PC-3 (cell line): ENCODE measurements at regions not wholly inside any gene's neighbourhood (a gene's known extent, or its start where the extent isn't known, plus 50 kb on each side); places are given as distances from the start of the nearest gene placed in this dataset.

Experiments
- EZH2phosphoT487 ChIP-seq: fragments of 300-600 bp; sonication (generic); IDR thresholded peaks from 2 replicates; pipeline ENCODE4 v1.6.1; 2018; ENCODE audit warnings: mild to moderate bottlenecking, antibody characterized with exemption, low read length, borderline replicate concordance
- TF ChIP-seq, protein P1 (sequence below): fragments of 300-600 bp; sonication (generic); conservative IDR thresholded peaks from 2 replicates; pipeline ENCODE4 v1.5.1; 2017; ENCODE audit warnings: antibody characterized with exemption, low read depth, mild to moderate bottlenecking, low read length

DNA sequence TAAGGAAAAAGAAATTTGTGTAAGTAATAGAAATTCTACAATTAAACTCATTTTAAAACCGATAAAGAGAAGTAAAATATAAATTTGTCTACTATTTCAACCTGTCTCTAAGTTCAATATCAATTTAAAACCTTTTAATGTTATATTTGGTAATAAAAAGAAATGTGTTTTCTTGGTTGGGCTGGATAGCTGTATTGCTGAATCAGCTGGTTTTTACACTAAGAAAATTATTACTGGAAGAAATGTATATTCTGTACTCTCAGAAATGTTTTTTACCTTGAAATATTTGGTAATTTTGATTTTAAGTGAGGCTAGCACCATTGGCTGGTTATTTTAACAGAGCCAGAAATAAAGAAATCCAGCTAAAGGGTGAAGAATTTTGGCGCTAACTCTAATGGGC, 87.1 kb upstream of the CNTNAP4 start:
- TF ChIP-seq, protein P1, sequence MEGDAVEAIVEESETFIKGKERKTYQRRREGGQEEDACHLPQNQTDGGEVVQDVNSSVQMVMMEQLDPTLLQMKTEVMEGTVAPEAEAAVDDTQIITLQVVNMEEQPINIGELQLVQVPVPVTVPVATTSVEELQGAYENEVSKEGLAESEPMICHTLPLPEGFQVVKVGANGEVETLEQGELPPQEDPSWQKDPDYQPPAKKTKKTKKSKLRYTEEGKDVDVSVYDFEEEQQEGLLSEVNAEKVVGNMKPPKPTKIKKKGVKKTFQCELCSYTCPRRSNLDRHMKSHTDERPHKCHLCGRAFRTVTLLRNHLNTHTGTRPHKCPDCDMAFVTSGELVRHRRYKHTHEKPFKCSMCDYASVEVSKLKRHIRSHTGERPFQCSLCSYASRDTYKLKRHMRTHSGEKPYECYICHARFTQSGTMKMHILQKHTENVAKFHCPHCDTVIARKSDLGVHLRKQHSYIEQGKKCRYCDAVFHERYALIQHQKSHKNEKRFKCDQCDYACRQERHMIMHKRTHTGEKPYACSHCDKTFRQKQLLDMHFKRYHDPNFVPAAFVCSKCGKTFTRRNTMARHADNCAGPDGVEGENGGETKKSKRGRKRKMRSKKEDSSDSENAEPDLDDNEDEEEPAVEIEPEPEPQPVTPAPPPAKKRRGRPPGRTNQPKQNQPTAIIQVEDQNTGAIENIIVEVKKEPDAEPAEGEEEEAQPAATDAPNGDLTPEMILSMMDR = no peak
- TF ChIP-seq EZH2phosphoT487 = no peak
